HepG2 (cell line): ENCODE measurements at regions not wholly inside any gene's neighbourhood (a gene's known extent, or its start where the extent isn't known, plus 50 kb on each side); places are given as distances from the start of the nearest gene placed in this dataset.

Experiments used
- HOXA3 ChIP-seq: sonication (generic); formaldehyde crosslinking; IDR thresholded peaks from 2 replicates; pipeline ENCODE4 v1.5.0; 2020; ENCODE audit warnings: missing genetic modification reagents
- POLR2A ChIP-seq, 2 experiments: IDR thresholded peaks; 2 replicates each; pipeline ENCODE4 v1.6.1; 2011; ENCODE audit warnings: low read depth in 2 of 2, low read length in 2 of 2, mild to moderate bottlenecking in 1 of 2, moderate library complexity in 1 of 2; ENCODE audit not compliant: insufficient read depth in 1 of 2
- RCOR2 ChIP-seq: IDR thresholded peaks from 2 replicates; pipeline ENCODE4 v1.6.1; 2016; ENCODE audit warnings: missing biosample characterization, missing genetic modification reagents
- TCF7L2 ChIP-seq: IDR thresholded peaks from 2 replicates; pipeline ENCODE4 v1.6.1; 2011; ENCODE audit warnings: mild to moderate bottlenecking, low read depth, low read length, moderate library complexity
- ZNF274 ChIP-seq: sonication (generic); formaldehyde crosslinking; IDR thresholded peaks from 2 replicates; pipeline ENCODE4 v1.5.1; 2020; ENCODE audit warnings: mild to moderate bottlenecking, missing genetic modification reagents
- ZNF329 ChIP-seq: sonication (generic); formaldehyde crosslinking; IDR thresholded peaks from 2 replicates; pipeline ENCODE4 v1.9.0; 2021; ENCODE audit warnings: low read depth, mild to moderate bottlenecking, missing genetic modification reagents
- ZNF383 ChIP-seq: sonication (generic); formaldehyde crosslinking; IDR thresholded peaks from 2 replicates; pipeline ENCODE4 v1.4.0; 2020; ENCODE audit warnings: missing genetic modification reagents, mild to moderate bottlenecking, borderline replicate concordance
- ZNF543 ChIP-seq: sonication (generic); formaldehyde crosslinking; IDR thresholded peaks from 2 replicates; pipeline ENCODE4 v1.4.0; 2020; ENCODE audit warnings: mild to moderate bottlenecking, missing genetic modification reagents
- TF ChIP-seq, protein P1 (sequence below): sonication (generic); formaldehyde crosslinking; IDR thresholded peaks from 2 replicates; pipeline ENCODE4 v1.5.0; 2020; ENCODE audit warnings: mild to moderate bottlenecking, missing genetic modification reagents, moderate library complexity
- TF ChIP-seq, protein P2 (sequence below): IDR thresholded peaks from 2 replicates; pipeline ENCODE4 v1.6.1; 2016; ENCODE audit warnings: control low read depth

DNA sequence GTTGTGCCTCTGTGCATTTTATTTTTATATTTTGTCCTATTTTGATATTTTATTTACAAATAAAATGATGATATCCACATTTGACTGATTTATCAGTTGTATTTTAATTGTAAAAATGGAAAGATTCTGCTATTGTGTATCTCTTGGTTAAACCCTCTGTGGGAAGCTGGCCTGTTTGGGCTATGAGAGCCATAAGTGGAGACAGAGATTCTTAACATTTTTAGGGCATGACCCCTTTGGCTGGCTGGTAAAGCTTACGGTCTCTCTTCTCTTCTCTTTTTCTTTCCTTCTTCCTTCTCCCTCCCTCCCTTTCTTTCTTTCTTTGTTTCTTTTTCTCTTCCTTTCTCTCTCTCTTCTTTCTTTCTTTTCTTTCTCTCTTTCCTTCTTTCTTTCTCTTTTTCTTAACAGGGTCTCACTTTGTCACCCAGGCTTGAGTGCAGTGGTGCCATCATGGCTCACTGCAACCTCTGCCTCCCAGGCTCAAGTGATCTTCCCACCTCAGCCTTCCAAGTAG is 172.3 kb upstream of the CDYL start:
- TF ChIP-seq ZNF383 (CRISPR knock-in tag) (no peak), ZNF274 (CRISPR knock-in tag) (no peak), TCF7L2 (no peak), RCOR2 (CRISPR knock-in tag) (no peak), ZNF329 (no peak), HOXA3 (CRISPR knock-in tag) (no peak), POLR2A (IDR thresholded peaks at IDR 0.05; ENCODE audit: insufficient read depth in 1 of 2, low read depth in 2 of 2, low read length in 2 of 2) (no peak), ZNF543 (CRISPR knock-in tag) (no peak)
- TF ChIP-seq, protein P1, sequence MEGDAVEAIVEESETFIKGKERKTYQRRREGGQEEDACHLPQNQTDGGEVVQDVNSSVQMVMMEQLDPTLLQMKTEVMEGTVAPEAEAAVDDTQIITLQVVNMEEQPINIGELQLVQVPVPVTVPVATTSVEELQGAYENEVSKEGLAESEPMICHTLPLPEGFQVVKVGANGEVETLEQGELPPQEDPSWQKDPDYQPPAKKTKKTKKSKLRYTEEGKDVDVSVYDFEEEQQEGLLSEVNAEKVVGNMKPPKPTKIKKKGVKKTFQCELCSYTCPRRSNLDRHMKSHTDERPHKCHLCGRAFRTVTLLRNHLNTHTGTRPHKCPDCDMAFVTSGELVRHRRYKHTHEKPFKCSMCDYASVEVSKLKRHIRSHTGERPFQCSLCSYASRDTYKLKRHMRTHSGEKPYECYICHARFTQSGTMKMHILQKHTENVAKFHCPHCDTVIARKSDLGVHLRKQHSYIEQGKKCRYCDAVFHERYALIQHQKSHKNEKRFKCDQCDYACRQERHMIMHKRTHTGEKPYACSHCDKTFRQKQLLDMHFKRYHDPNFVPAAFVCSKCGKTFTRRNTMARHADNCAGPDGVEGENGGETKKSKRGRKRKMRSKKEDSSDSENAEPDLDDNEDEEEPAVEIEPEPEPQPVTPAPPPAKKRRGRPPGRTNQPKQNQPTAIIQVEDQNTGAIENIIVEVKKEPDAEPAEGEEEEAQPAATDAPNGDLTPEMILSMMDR (CRISPR knock-in tag): no peak
- TF ChIP-seq, protein P2, sequence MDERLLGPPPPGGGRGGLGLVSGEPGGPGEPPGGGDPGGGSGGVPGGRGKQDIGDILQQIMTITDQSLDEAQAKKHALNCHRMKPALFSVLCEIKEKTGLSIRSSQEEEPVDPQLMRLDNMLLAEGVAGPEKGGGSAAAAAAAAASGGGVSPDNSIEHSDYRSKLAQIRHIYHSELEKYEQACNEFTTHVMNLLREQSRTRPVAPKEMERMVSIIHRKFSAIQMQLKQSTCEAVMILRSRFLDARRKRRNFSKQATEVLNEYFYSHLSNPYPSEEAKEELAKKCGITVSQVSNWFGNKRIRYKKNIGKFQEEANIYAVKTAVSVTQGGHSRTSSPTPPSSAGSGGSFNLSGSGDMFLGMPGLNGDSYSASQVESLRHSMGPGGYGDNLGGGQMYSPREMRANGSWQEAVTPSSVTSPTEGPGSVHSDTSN: no peak
